Chondrocyte (in vitro differentiated cells): ENCODE measurements at regions not wholly inside any gene's neighbourhood (a gene's known extent, or its start where the extent isn't known, plus 50 kb on each side); places are given as distances from the start of the nearest gene placed in this dataset.

Experiments
- DNase-seq: peaks from one replicate; pipeline ENCODE4 v3.0.0; 2021; ENCODE audit warnings: mixed read lengths, low spot score
- H3K27ac Mint-ChIP-seq: one replicate; pipeline ENCODE4 v1.8.0; 2021; ENCODE audit warnings: mild to moderate bottlenecking, moderate library complexity, mixed read lengths; ENCODE audit not compliant: unreplicated experiment
- H3K27me3 Mint-ChIP-seq: 2 replicates; pipeline ENCODE4 v1.8.0; 2021; ENCODE audit warnings: low read depth, mixed read lengths
- H3K36me3 Mint-ChIP-seq: 2 replicates; pipeline ENCODE4 v1.8.0; 2021; ENCODE audit warnings: low read depth, mixed read lengths
- H3K4me1 Mint-ChIP-seq: 2 replicates; pipeline ENCODE4 v1.8.0; 2021; ENCODE audit warnings: low read depth, mild to moderate bottlenecking, mixed read lengths
- H3K4me3 Mint-ChIP-seq: one replicate; pipeline ENCODE4 v1.8.0; 2021; ENCODE audit warnings: mild to moderate bottlenecking, moderate library complexity, mixed read lengths; ENCODE audit not compliant: unreplicated experiment
- H3K9me3 Mint-ChIP-seq: 2 replicates; pipeline ENCODE4 v1.8.0; 2021; ENCODE audit warnings: low read depth, mixed read lengths
- CTCF ChIP-seq: fragments of 200-600 bp; sonication (generic); IDR thresholded peaks from 2 replicates; pipeline ENCODE4 v1.5.0; 2021; ENCODE audit warnings: antibody characterized with exemption, mild to moderate bottlenecking, moderate library complexity

- H3K9me3 Mint-ChIP-seq = no peaks in the 10 kb centered on the region
- peaks cover 2% of the 10 kb centered on the region for H3K27me3 Mint-ChIP-seq
- no peak overlapping the region for H3K27ac Mint-ChIP-seq
- H3K4me3 Mint-ChIP-seq = no peak overlapping the region
- no peaks in the 10 kb centered on the region for H3K36me3 Mint-ChIP-seq
- H3K4me1 Mint-ChIP-seq = peaks cover 5% of the 10 kb centered on the region
- no peak for TF ChIP-seq CTCF
- DNase-seq = no peak
Observed at GRCh38 chr10:118913825-118914224, 115.7 kb upstream of the NANOS1 start.

GRCh38 chr10:118914629-118915028 is 114.9 kb upstream of the NANOS1 start:
- Mint-ChIP-seq H3K27ac (no peak overlapping the region), H3K4me1 (peaks cover 5% of the 10 kb centered on the region), H3K4me3 (no peak overlapping the region), H3K27me3 (peaks cover 2% of the 10 kb centered on the region), H3K36me3 (no peaks in the 10 kb centered on the region), H3K9me3 (no peaks in the 10 kb centered on the region)
- no peak for TF ChIP-seq CTCF
- no peak for DNase-seq

GRCh38 chr10:118915161-118915560 is 114.4 kb upstream of the NANOS1 start:
- TF ChIP-seq CTCF = no peak
- DNase-seq = no peak
- no peaks in the 10 kb centered on the region for H3K9me3 Mint-ChIP-seq

GRCh38 chr10:118916777-118917176 is 112.7 kb upstream of the NANOS1 start:
- peaks cover 2% of the 10 kb centered on the region for H3K27me3 Mint-ChIP-seq
- H3K4me3 Mint-ChIP-seq = no peak overlapping the region
- no peaks in the 10 kb centered on the region for H3K4me1 Mint-ChIP-seq
- no peaks in the 10 kb centered on the region for H3K36me3 Mint-ChIP-seq
- H3K9me3 Mint-ChIP-seq = no peaks in the 10 kb centered on the region
- H3K27ac Mint-ChIP-seq = no peak overlapping the region
- no peak for DNase-seq
- no peak for TF ChIP-seq CTCF

More at GRCh38 chr10:118915161-118915560, 114.4 kb upstream of the NANOS1 start:
- Mint-ChIP-seq H3K36me3 (no peaks in the 10 kb centered on the region), H3K4me3 (no peak overlapping the region), H3K27ac (no peak overlapping the region), H3K4me1 (peaks cover 5% of the 10 kb centered on the region), H3K27me3 (peaks cover 2% of the 10 kb centered on the region)

- Mint-ChIP-seq H3K9me3 (no peaks in the 10 kb centered on the region), H3K27ac (no peak overlapping the region), H3K27me3 (peaks cover 2% of the 10 kb centered on the region), H3K36me3 (no peaks in the 10 kb centered on the region), H3K4me3 (no peak overlapping the region), H3K4me1 (no peaks in the 10 kb centered on the region)
- no peak for DNase-seq
- no peak for TF ChIP-seq CTCF
Observed at GRCh38 chr10:118917701-118918100, 111.8 kb upstream of the NANOS1 start.
